ENCODE measurements at regions not wholly inside any gene's neighbourhood (a gene's known extent, or its start where the extent isn't known, plus 50 kb on each side); places are given as distances from the start of the nearest gene placed in this dataset.

DNA sequence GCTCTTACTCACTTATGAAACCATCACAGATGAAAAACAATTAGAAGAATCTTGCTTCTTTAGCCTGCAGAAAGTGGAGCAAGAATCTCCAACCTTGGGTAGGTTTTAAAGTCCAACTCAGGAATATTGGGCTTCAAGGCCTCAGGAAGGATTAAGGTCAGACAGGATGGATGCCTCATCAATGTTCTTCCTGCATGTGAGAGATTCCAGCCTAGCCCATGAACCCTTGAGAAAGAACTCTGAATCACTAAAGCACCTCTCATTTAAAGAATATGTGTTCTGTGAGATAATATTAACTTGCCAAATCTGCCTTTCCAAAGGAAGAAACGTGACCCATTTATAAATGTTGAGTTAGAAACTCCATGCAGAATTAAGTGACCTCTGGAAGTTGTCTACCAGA, 345.2 kb upstream of the CAMK1G start:
- no peak for TF ChIP-seq EZH2 (IDR thresholded peaks at IDR 0.05; ENCODE audit: borderline replicate concordance, insufficient read depth, low read length, poor library complexity, severe bottlenecking)
- no peak for TF ChIP-seq RAD21 (conservative IDR thresholded peaks at IDR 0.05)
- TF ChIP-seq, protein P1, sequence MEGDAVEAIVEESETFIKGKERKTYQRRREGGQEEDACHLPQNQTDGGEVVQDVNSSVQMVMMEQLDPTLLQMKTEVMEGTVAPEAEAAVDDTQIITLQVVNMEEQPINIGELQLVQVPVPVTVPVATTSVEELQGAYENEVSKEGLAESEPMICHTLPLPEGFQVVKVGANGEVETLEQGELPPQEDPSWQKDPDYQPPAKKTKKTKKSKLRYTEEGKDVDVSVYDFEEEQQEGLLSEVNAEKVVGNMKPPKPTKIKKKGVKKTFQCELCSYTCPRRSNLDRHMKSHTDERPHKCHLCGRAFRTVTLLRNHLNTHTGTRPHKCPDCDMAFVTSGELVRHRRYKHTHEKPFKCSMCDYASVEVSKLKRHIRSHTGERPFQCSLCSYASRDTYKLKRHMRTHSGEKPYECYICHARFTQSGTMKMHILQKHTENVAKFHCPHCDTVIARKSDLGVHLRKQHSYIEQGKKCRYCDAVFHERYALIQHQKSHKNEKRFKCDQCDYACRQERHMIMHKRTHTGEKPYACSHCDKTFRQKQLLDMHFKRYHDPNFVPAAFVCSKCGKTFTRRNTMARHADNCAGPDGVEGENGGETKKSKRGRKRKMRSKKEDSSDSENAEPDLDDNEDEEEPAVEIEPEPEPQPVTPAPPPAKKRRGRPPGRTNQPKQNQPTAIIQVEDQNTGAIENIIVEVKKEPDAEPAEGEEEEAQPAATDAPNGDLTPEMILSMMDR (IDR thresholded peaks at IDR 0.05; ENCODE audit: poor library complexity, severe bottlenecking), result no peak
- no peak for TF ChIP-seq TAF1 (IDR thresholded peaks at IDR 0.05; ENCODE audit: low read depth)
- TF ChIP-seq SMC3 (conservative IDR thresholded peaks at IDR 0.05; ENCODE audit: poor library complexity), result no peak
- TF ChIP-seq MXI1 (conservative IDR thresholded peaks at IDR 0.05; ENCODE audit: poor library complexity, severe bottlenecking), result no peak
- TF ChIP-seq POLR2AphosphoS5 (IDR thresholded peaks at IDR 0.05), result no peak
- no peak for TF ChIP-seq EP300 (conservative IDR thresholded peaks at IDR 0.05; ENCODE audit: poor library complexity, severe bottlenecking)
- TF ChIP-seq, protein P2, sequence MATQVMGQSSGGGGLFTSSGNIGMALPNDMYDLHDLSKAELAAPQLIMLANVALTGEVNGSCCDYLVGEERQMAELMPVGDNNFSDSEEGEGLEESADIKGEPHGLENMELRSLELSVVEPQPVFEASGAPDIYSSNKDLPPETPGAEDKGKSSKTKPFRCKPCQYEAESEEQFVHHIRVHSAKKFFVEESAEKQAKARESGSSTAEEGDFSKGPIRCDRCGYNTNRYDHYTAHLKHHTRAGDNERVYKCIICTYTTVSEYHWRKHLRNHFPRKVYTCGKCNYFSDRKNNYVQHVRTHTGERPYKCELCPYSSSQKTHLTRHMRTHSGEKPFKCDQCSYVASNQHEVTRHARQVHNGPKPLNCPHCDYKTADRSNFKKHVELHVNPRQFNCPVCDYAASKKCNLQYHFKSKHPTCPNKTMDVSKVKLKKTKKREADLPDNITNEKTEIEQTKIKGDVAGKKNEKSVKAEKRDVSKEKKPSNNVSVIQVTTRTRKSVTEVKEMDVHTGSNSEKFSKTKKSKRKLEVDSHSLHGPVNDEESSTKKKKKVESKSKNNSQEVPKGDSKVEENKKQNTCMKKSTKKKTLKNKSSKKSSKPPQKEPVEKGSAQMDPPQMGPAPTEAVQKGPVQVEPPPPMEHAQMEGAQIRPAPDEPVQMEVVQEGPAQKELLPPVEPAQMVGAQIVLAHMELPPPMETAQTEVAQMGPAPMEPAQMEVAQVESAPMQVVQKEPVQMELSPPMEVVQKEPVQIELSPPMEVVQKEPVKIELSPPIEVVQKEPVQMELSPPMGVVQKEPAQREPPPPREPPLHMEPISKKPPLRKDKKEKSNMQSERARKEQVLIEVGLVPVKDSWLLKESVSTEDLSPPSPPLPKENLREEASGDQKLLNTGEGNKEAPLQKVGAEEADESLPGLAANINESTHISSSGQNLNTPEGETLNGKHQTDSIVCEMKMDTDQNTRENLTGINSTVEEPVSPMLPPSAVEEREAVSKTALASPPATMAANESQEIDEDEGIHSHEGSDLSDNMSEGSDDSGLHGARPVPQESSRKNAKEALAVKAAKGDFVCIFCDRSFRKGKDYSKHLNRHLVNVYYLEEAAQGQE (IDR thresholded peaks at IDR 0.05; ENCODE audit: borderline replicate concordance), result no peak
- Histone ChIP-seq H4K20me1 (ENCODE audit: insufficient read depth) (no peaks in the 10 kb centered on the region), H3K4me3 (ENCODE audit: low read length) (no peak overlapping the region)

DNA sequence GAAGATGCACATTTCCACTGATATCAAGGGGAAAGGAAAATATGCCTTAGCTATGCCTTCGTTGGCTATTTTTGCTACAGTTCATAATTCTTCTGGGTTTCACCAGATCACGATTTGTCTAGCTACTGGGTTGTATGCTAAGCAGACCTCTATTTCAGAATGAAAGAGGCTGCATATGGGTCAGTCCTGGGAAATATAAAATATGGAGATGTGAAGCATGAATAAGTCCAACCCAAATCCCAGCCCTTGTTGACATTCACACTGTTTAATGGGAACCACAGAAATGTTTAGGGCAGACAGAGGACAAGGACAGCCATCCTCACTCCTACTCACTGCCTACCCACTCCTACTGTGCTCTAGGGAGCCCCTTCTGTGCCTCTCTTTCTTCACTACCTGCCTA, 343.2 kb upstream of the CAMK1G start:
- Histone ChIP-seq H4K20me1 (ENCODE audit: insufficient read depth) (no peaks in the 10 kb centered on the region), H3K9me2 (ENCODE audit: insufficient read depth, low read length) (no peaks in the 10 kb centered on the region), H3K9me3 (ENCODE audit: low read length) (no peaks in the 10 kb centered on the region), H3K36me3 (ENCODE audit: insufficient read depth, low read length) (no peaks in the 10 kb centered on the region), H3K27ac (ENCODE audit: low read length) (no peak overlapping the region), H2AFZ (ENCODE audit: low read depth, low read length) (no peak overlapping the region), H3K9ac (ENCODE audit: low read length) (no peak overlapping the region), H3K4me2 (ENCODE audit: low read length) (no peak overlapping the region), H3K27me3 (ENCODE audit: insufficient read depth, low read depth, low read length) (no peaks in the 10 kb centered on the region), H3F3A (ENCODE audit: insufficient read depth, low read length, poor library complexity, severe bottlenecking) (no peaks in the 10 kb centered on the region), H3K79me2 (replicated peaks; ENCODE audit: insufficient read depth, low read length) (no peaks in the 10 kb centered on the region), H3K4me3 (ENCODE audit: low read length) (no peak overlapping the region)
- TF ChIP-seq MXI1 (conservative IDR thresholded peaks at IDR 0.05; ENCODE audit: poor library complexity, severe bottlenecking), result no peak
- TF ChIP-seq SMC3 (conservative IDR thresholded peaks at IDR 0.05; ENCODE audit: poor library complexity), result no peak
- no peak for TF ChIP-seq RAD21 (conservative IDR thresholded peaks at IDR 0.05)
- TF ChIP-seq, protein P1 (IDR thresholded peaks at IDR 0.05; ENCODE audit: poor library complexity, severe bottlenecking), result no peak
- TF ChIP-seq, protein P2 (IDR thresholded peaks at IDR 0.05; ENCODE audit: borderline replicate concordance), result no peak
- no peak for TF ChIP-seq POLR2AphosphoS5 (IDR thresholded peaks at IDR 0.05)
- TF ChIP-seq EZH2 (IDR thresholded peaks at IDR 0.05; ENCODE audit: borderline replicate concordance, insufficient read depth, low read length, poor library complexity, severe bottlenecking), result no peak
- TF ChIP-seq TAF1 (IDR thresholded peaks at IDR 0.05; ENCODE audit: low read depth), result no peak
- TF ChIP-seq EP300 (conservative IDR thresholded peaks at IDR 0.05; ENCODE audit: poor library complexity, severe bottlenecking), result no peak

More for the DNA sequence above, 345.2 kb upstream of the CAMK1G start:
- H3K36me3 ChIP-seq (ENCODE audit: insufficient read depth, low read length), result no peaks in the 10 kb centered on the region
- no peaks in the 10 kb centered on the region for H3F3A ChIP-seq (ENCODE audit: insufficient read depth, low read length, poor library complexity, severe bottlenecking)
- H2AFZ ChIP-seq (ENCODE audit: low read depth, low read length), result no peak overlapping the region
- no peak overlapping the region for H3K27ac ChIP-seq (ENCODE audit: low read length)
- H3K27me3 ChIP-seq (ENCODE audit: insufficient read depth, low read depth, low read length), result no peaks in the 10 kb centered on the region
- no peaks in the 10 kb centered on the region for H3K9me3 ChIP-seq (ENCODE audit: low read length)
- no peaks in the 10 kb centered on the region for H3K9me2 ChIP-seq (ENCODE audit: insufficient read depth, low read length)
- no peaks in the 10 kb centered on the region for H3K79me2 ChIP-seq (replicated peaks; ENCODE audit: insufficient read depth, low read length)
- no peak overlapping the region for H3K4me2 ChIP-seq (ENCODE audit: low read length)
- no peak overlapping the region for H3K9ac ChIP-seq (ENCODE audit: low read length)
